ENCODE measurements at regions not wholly inside any gene's neighbourhood (a gene's known extent, or its start where the extent isn't known, plus 50 kb on each side); places are given as distances from the start of the nearest gene placed in this dataset.

DNA sequence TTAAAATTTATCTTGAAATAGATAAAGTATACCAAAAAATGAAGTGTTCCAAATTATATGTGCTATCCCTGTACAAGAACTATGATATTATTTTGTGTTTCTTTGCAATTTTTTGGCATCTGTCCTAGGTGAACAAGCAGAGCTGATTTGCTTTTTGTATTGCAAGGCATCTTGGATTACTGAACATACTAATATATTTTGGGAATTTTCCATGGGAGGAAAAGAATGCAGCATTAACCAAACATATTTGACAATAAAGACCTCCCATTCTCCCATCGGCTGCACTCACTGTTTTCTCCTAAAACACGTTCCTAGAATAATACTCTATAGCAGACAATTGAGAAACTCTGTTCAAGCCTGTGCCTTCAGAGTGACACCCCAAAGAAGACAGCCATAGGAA, 265.1 kb upstream of the ALCAM start:
- H2BK15ac ChIP-seq (ENCODE audit: low read length) = no peak overlapping the region

GRCh38 chr3:105103139-105103538, 263.6 kb upstream of the ALCAM start:
- H3K36me3 ChIP-seq (replicated peaks in 1 of 2; ENCODE audit: control insufficient read depth in 2 of 2, insufficient read depth in 2 of 2, low read length in 2 of 2) = no peaks in the 10 kb centered on the region
- no peak overlapping the region for H2BK15ac ChIP-seq (ENCODE audit: low read length)
- H4K91ac ChIP-seq (ENCODE audit: low read depth, low read length, poor library complexity) = no peak overlapping the region
- no peak for DNase-seq (ENCODE audit: low spot score)
- H3K4ac ChIP-seq (ENCODE audit: low read length) = no peak overlapping the region
- no peak overlapping the region for H3K23ac ChIP-seq (ENCODE audit: low read depth, low read length, poor library complexity)
- H3K27ac ChIP-seq (replicated peaks; ENCODE audit: low read length) = no peak overlapping the region
- H2BK120ac ChIP-seq (ENCODE audit: low read depth, low read length) = no peak overlapping the region
- no peak overlapping the region for H2BK12ac ChIP-seq (ENCODE audit: low read length)
- H3K27me3 ChIP-seq (ENCODE audit: control insufficient read depth in 3 of 3, insufficient read depth in 3 of 3, low read depth in 1 of 3, low read length in 3 of 3) = no peaks in the 10 kb centered on the region
- no CpG with 5 or more reads among the region's 2 CpGs for WGBS, 2 donors (ENCODE audit: extremely low coverage in 2 of 2, insufficient read length in 2 of 2, insufficient replicate concordance in 1 of 2)
- no peak overlapping the region for H3K18ac ChIP-seq (ENCODE audit: low read length)
- no peak overlapping the region for H2BK5ac ChIP-seq (ENCODE audit: low read length)
- no peak overlapping the region for H3K9ac ChIP-seq (ENCODE audit: low read depth, low read length, poor library complexity)
- H3K4me2 ChIP-seq (ENCODE audit: insufficient read depth, low read length, poor library complexity, severe bottlenecking) = no peak overlapping the region
- H3K14ac ChIP-seq (ENCODE audit: low read length) = no peak overlapping the region
- no peak overlapping the region for H2AFZ ChIP-seq (ENCODE audit: low read length)
- H4K8ac ChIP-seq (ENCODE audit: low read depth, low read length) = no peak overlapping the region
- no peaks in the 10 kb centered on the region for H3K9me3 ChIP-seq (replicated peaks in 1 of 2; ENCODE audit: control insufficient read depth in 2 of 2, insufficient read depth in 1 of 2, low read depth in 1 of 2, low read length in 2 of 2)
- H3K4me1 ChIP-seq (ENCODE audit: control insufficient read depth in 2 of 2, insufficient read depth in 1 of 2, low read depth in 1 of 2, low read length in 2 of 2) = no peaks in the 10 kb centered on the region
- H3K4me3 ChIP-seq (ENCODE audit: low read length in 2 of 2) = no peak overlapping the region
- no peak overlapping the region for H2AK5ac ChIP-seq (ENCODE audit: low read depth, low read length)
- H3K79me1 ChIP-seq (ENCODE audit: low read depth, low read length) = no peaks in the 10 kb centered on the region

More for the DNA sequence above, 265.1 kb upstream of the ALCAM start:
- Histone ChIP-seq H3K4me3 (ENCODE audit: low read length in 2 of 2) (no peak overlapping the region), H3K9ac (ENCODE audit: low read depth, low read length, poor library complexity) (no peak overlapping the region), H3K27ac (replicated peaks; ENCODE audit: low read length) (no peak overlapping the region), H3K18ac (ENCODE audit: low read length) (no peak overlapping the region), H4K8ac (ENCODE audit: low read depth, low read length) (no peak overlapping the region), H2AFZ (ENCODE audit: low read length) (no peak overlapping the region), H2BK120ac (ENCODE audit: low read depth, low read length) (no peak overlapping the region), H3K9me3 (replicated peaks in 1 of 2; ENCODE audit: control insufficient read depth in 2 of 2, insufficient read depth in 1 of 2, low read depth in 1 of 2, low read length in 2 of 2) (no peaks in the 10 kb centered on the region), H3K36me3 (replicated peaks in 1 of 2; ENCODE audit: control insufficient read depth in 2 of 2, insufficient read depth in 2 of 2, low read length in 2 of 2) (no peaks in the 10 kb centered on the region), H3K79me1 (ENCODE audit: low read depth, low read length) (no peaks in the 10 kb centered on the region), H2AK5ac (ENCODE audit: low read depth, low read length) (no peak overlapping the region), H3K23ac (ENCODE audit: low read depth, low read length, poor library complexity) (no peak overlapping the region), H4K91ac (ENCODE audit: low read depth, low read length, poor library complexity) (no peak overlapping the region), H3K14ac (ENCODE audit: low read length) (no peak overlapping the region), H3K4me2 (ENCODE audit: insufficient read depth, low read length, poor library complexity, severe bottlenecking) (no peak overlapping the region), H3K4me1 (ENCODE audit: control insufficient read depth in 2 of 2, insufficient read depth in 1 of 2, low read depth in 1 of 2, low read length in 2 of 2) (no peaks in the 10 kb centered on the region), H3K27me3 (ENCODE audit: control insufficient read depth in 3 of 3, insufficient read depth in 3 of 3, low read depth in 1 of 3, low read length in 3 of 3) (no peaks in the 10 kb centered on the region), H2BK12ac (ENCODE audit: low read length) (no peak overlapping the region), H3K4ac (ENCODE audit: low read length) (no peak overlapping the region), H2BK5ac (ENCODE audit: low read length) (no peak overlapping the region)
- no peak for DNase-seq (ENCODE audit: low spot score)
- WGBS, 2 donors (ENCODE audit: extremely low coverage in 2 of 2, insufficient read length in 2 of 2, insufficient replicate concordance in 1 of 2) = no CpG with 5 or more reads among the region's 2 CpGs

DNA sequence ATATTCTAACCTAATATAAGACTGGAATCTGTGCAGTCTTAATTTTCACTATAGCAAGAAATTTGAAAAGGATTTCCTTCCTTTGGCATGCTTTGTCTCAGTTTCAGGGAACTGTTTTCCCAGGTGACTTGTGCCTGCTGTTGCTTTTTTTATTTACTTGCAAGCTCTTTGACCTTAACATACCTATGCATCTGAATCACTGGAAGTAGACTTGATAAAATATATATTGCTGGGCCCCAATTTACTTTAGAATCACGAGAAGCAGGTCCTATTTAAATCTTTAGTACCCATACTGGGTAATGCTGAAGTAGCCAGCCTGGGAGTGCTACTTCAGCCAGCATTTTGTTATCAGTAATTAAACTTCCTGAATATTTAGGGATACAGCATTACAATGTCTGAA, 257.9 kb upstream of the ALCAM start:
- H2AK5ac ChIP-seq (ENCODE audit: low read depth, low read length) = no peak overlapping the region
- no CpG with 5 or more reads among the region's 1 CpG for WGBS, 2 donors (ENCODE audit: extremely low coverage in 2 of 2, insufficient read length in 2 of 2, insufficient replicate concordance in 1 of 2)

DNA sequence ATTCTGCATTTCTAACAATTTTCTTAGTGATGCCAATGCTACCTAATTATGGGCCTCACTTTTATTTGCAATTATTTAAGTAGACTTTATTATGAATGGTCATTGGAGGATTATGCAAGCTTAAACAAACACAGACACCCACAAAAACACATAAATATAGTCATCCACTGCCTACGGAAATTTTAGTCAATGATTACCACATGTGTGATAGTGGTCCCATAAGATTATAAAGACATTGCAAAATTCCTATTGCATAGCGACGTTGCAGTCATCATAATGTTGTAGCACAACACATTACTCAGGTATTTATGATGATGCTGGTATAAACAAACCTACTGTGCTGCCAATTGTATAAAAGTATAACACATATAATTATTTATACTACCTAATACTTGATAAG, 247.8 kb upstream of the ALCAM start:
- H3K14ac ChIP-seq (ENCODE audit: low read length) = no peak overlapping the region
- H2BK5ac ChIP-seq (ENCODE audit: low read length) = no peak overlapping the region
- H3K36me3 ChIP-seq (replicated peaks in 1 of 2; ENCODE audit: control insufficient read depth in 2 of 2, insufficient read depth in 2 of 2, low read length in 2 of 2) = no peaks in the 10 kb centered on the region
- no peak overlapping the region for H2AFZ ChIP-seq (ENCODE audit: low read length)
- no peaks in the 10 kb centered on the region for H3K27me3 ChIP-seq (ENCODE audit: control insufficient read depth in 3 of 3, insufficient read depth in 3 of 3, low read depth in 1 of 3, low read length in 3 of 3)
- H3K9ac ChIP-seq (ENCODE audit: low read depth, low read length, poor library complexity) = no peak overlapping the region
- no peak overlapping the region for H2BK15ac ChIP-seq (ENCODE audit: low read length)
- H4K8ac ChIP-seq (ENCODE audit: low read depth, low read length) = no peak overlapping the region
- H2BK120ac ChIP-seq (ENCODE audit: low read depth, low read length) = no peak overlapping the region
- H3K4me2 ChIP-seq (ENCODE audit: insufficient read depth, low read length, poor library complexity, severe bottlenecking) = no peak overlapping the region
- no peak overlapping the region for H2AK5ac ChIP-seq (ENCODE audit: low read depth, low read length)
- H3K18ac ChIP-seq (ENCODE audit: low read length) = no peak overlapping the region
- no peak overlapping the region for H2BK12ac ChIP-seq (ENCODE audit: low read length)
- no peaks in the 10 kb centered on the region for H3K9me3 ChIP-seq (replicated peaks in 1 of 2; ENCODE audit: control insufficient read depth in 2 of 2, insufficient read depth in 1 of 2, low read depth in 1 of 2, low read length in 2 of 2)
- no peaks in the 10 kb centered on the region for H3K79me1 ChIP-seq (ENCODE audit: low read depth, low read length)
- H3K23ac ChIP-seq (ENCODE audit: low read depth, low read length, poor library complexity) = no peak overlapping the region
- no peak overlapping the region for H4K91ac ChIP-seq (ENCODE audit: low read depth, low read length, poor library complexity)
- no peak for DNase-seq (ENCODE audit: low spot score)
- H3K4me3 ChIP-seq (ENCODE audit: low read length in 2 of 2) = no peak overlapping the region
- H3K27ac ChIP-seq (replicated peaks; ENCODE audit: low read length) = no peak overlapping the region
- no CpG with 5 or more reads among the region's 3 CpGs for WGBS, 2 donors (ENCODE audit: extremely low coverage in 2 of 2, insufficient read length in 2 of 2, insufficient replicate concordance in 1 of 2)
- no peak overlapping the region for H3K4ac ChIP-seq (ENCODE audit: low read length)
- H3K4me1 ChIP-seq (ENCODE audit: control insufficient read depth in 2 of 2, insufficient read depth in 1 of 2, low read depth in 1 of 2, low read length in 2 of 2) = no peaks in the 10 kb centered on the region

More for the DNA sequence above, 257.9 kb upstream of the ALCAM start:
- Histone ChIP-seq H3K4me1 (ENCODE audit: control insufficient read depth in 2 of 2, insufficient read depth in 1 of 2, low read depth in 1 of 2, low read length in 2 of 2) (no peaks in the 10 kb centered on the region), H3K27me3 (ENCODE audit: control insufficient read depth in 3 of 3, insufficient read depth in 3 of 3, low read depth in 1 of 3, low read length in 3 of 3) (no peaks in the 10 kb centered on the region), H3K36me3 (replicated peaks in 1 of 2; ENCODE audit: control insufficient read depth in 2 of 2, insufficient read depth in 2 of 2, low read length in 2 of 2) (no peaks in the 10 kb centered on the region), H3K18ac (ENCODE audit: low read length) (no peak overlapping the region), H2BK12ac (ENCODE audit: low read length) (no peak overlapping the region), H2BK5ac (ENCODE audit: low read length) (no peak overlapping the region), H3K4me2 (ENCODE audit: insufficient read depth, low read length, poor library complexity, severe bottlenecking) (no peak overlapping the region), H3K79me1 (ENCODE audit: low read depth, low read length) (no peaks in the 10 kb centered on the region), H3K9me3 (replicated peaks in 1 of 2; ENCODE audit: control insufficient read depth in 2 of 2, insufficient read depth in 1 of 2, low read depth in 1 of 2, low read length in 2 of 2) (no peaks in the 10 kb centered on the region), H2AFZ (ENCODE audit: low read length) (peak overlapping the region; percentile 61), H2BK15ac (ENCODE audit: low read length) (no peak overlapping the region), H4K8ac (ENCODE audit: low read depth, low read length) (no peak overlapping the region), H3K4me3 (ENCODE audit: low read length in 2 of 2) (no peak overlapping the region), H2BK120ac (ENCODE audit: low read depth, low read length) (no peak overlapping the region), H3K27ac (replicated peaks; ENCODE audit: low read length) (no peak overlapping the region), H4K91ac (ENCODE audit: low read depth, low read length, poor library complexity) (no peak overlapping the region), H3K9ac (ENCODE audit: low read depth, low read length, poor library complexity) (no peak overlapping the region), H3K23ac (ENCODE audit: low read depth, low read length, poor library complexity) (no peak overlapping the region), H3K14ac (ENCODE audit: low read length) (no peak overlapping the region), H3K4ac (ENCODE audit: low read length) (no peak overlapping the region)
- no peak for DNase-seq (ENCODE audit: low spot score)
